ENCODE measurements at regions not wholly inside any gene's neighbourhood (a gene's known extent, or its start where the extent isn't known, plus 50 kb on each side); places are given as distances from the start of the nearest gene placed in this dataset.

DNA sequence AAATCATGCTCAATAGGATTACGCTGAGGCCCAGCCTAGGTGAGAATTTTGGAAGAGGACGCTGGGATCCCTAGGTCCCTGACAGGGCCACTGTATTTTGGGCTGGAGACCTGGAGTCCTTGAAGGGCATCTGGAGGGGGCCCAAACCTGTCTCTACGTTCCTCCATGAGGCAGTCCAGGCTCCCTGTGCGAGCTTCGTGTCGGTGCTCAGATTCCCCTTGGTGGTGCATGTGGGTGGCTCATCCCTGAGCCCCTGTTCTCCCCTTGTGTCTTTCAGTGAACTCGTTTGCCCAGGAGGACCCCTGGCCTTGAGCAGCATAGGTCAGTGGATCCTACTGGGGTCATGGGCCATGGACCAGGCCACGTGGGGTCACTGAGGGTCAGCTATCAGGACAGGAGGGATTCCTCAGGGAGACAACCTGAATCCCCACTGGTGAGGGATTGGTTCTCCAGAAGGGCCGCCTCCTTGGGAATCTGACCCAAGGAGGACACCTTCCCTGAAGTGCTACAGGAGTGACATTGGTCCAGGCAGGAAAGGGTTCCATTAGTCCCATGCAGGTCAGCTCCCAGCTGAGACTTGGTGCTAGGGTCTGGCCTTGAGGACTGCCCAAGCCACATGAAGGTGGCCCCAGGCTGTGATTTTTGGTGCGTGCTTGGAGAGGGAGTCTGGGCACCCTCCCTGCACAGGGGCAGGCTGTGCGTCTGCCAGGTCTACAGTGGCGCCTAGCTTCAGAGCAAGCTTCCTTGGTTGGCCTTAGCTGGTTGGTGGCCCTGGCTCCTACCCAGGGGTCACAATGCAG lies 229.8 kb downstream of the SNRPN start:
- TF ChIP-seq, protein P1, sequence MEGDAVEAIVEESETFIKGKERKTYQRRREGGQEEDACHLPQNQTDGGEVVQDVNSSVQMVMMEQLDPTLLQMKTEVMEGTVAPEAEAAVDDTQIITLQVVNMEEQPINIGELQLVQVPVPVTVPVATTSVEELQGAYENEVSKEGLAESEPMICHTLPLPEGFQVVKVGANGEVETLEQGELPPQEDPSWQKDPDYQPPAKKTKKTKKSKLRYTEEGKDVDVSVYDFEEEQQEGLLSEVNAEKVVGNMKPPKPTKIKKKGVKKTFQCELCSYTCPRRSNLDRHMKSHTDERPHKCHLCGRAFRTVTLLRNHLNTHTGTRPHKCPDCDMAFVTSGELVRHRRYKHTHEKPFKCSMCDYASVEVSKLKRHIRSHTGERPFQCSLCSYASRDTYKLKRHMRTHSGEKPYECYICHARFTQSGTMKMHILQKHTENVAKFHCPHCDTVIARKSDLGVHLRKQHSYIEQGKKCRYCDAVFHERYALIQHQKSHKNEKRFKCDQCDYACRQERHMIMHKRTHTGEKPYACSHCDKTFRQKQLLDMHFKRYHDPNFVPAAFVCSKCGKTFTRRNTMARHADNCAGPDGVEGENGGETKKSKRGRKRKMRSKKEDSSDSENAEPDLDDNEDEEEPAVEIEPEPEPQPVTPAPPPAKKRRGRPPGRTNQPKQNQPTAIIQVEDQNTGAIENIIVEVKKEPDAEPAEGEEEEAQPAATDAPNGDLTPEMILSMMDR (conservative IDR thresholded peaks at IDR 0.05; ENCODE audit: low read length), result no peak
- H3K4me3 ChIP-seq (ENCODE audit: low read length), result no peak overlapping the region
- DNase-seq (ENCODE audit: low read depth), result no peak

DNA sequence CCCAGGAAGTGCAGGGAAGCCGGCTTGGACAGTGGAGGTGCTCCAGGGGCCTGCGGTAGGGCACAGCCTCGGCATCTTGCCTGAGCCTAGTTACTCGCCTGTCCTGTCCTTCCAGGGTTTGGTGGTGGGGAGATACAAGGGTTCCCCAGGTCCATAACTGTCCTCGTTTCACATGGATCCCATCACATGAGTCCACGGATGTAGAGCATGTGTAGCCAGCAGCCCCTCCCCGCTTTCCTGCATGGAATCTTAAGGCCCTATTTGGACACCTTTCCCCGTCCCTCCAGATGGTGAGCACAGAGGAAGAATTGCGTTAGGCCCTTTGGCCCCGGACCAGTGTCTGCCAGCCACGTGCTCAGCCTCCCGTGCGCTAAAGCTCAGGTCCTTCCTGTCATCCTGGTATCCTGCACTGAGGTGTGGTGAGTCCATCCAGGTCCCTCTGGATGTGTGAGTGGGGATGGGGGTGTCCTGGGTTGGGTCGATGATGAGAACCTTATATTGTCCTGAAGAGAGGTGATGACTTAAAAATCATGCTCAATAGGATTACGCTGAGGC lies 230.4 kb downstream of the SNRPN start:
- no peak overlapping the region for H3K4me3 ChIP-seq (ENCODE audit: low read length)
- no peak for DNase-seq (ENCODE audit: low read depth)
- TF ChIP-seq, protein P1 (conservative IDR thresholded peaks at IDR 0.05; ENCODE audit: low read length), result no peak

DNA sequence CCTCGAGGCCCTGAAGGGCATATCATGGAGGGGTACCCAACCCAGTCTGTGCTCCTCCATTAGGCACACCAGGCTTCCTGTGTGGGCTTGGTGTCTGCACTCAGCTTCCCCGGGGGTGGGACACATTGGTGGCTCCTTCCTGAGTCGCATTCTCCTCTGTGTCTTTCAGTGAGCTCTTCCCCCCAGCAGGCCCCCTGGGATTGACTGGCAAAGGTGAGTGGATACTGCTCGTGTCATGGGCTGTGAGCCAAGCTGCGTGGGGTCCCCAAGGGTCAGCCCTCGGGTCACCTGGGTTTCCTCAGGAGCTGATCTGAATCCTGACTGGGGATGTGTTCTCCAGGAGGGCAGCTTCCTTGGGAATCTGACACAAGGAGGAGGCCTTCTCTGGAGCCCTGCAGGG lies 231.0 kb downstream of the SNRPN start:
- H3K4me3 ChIP-seq (ENCODE audit: low read length), result no peak overlapping the region
- TF ChIP-seq, protein P1 (conservative IDR thresholded peaks at IDR 0.05; ENCODE audit: low read length), result no peak
- DNase-seq (ENCODE audit: low read depth), result no peak

DNA sequence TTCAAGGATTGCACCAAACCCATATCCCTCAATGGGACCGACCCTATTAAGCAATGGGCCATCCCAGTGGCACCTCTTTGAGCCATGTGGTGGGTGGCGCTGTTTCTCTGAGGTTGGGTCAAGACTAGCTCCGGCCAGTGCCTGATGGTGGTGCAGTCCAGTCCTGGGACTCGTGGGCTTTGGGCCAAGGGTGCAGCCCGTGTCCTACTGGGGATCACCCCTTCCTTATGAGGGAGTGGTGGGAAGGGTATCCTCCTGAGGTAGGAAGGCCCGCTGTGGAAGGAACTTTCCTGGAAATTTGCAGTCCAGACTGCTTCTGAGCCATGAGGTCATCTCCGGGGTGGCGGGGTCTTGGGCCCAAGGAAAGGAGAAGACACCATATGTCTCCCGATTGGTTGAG lies 231.6 kb downstream of the SNRPN start:
- DNase-seq (ENCODE audit: low read depth), result no peak
- H3K4me3 ChIP-seq (ENCODE audit: low read length), result no peak overlapping the region
- TF ChIP-seq, protein P1 (conservative IDR thresholded peaks at IDR 0.05; ENCODE audit: low read length), result no peak

DNA sequence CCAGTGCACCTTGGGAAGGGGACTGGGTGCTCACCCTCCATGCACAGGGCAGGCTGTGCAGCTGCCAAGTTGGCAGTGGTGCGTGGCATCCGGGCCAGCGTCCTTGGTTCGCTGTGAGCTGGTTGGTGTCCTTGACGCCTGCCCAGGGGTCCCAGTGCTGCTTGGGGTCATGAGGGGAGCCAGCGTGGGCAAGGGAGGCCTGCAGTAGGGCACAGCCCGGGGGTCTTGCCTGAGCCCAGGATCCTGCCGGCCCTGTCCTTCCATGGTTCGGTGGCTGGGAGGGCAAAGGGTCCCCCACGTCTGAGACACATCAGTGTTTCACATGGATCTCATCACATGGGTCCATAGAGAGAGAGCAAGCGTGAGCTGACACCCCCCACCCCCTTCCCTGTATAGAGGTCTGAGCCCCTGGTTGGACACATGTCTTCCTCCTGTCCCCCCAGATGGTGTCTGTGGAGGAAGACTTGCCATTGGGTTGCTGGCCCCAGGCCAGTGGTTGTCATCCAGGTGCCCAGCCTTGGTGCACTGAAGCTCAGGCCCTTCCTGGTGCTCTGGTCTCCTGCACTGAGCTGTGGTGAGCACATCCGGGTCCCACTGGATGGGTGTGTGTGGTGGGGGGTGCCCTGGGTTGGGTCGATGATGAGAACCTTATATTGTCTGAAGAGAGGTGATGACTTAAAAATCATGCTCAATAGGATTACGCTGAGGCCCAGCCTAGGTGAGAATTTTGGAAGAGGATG lies 232.3 kb downstream of the SNRPN start:
- TF ChIP-seq, protein P1 (conservative IDR thresholded peaks at IDR 0.05; ENCODE audit: low read length), result no peak
- DNase-seq (ENCODE audit: low read depth), result no peak

DNA sequence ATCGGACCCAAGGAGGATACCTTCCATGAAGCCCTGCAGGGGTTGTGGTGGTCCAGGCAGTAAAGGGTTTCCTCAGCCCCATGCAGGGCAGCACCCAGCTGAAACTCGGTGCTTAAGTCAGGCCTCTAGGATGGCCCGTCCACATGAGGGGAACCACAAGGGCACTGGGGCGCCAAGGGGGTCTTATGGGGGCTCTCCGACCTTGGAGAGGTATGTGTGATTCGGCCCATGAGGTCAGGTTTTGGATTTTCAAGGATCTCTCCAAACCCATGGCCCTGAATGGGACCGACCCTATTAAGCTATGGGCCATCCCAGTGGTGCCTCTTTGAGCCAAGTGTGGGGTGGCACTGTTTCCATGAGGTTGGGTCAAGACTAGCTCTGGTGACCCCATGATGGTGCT lies 233.3 kb downstream of the SNRPN start:
- H3K4me3 ChIP-seq (ENCODE audit: low read length), result no peak overlapping the region
- DNase-seq (ENCODE audit: low read depth), result no peak
- TF ChIP-seq, protein P1 (conservative IDR thresholded peaks at IDR 0.05; ENCODE audit: low read length), result no peak

More for the DNA sequence above, 232.3 kb downstream of the SNRPN start:
- H3K4me3 ChIP-seq (ENCODE audit: low read length), result no peak overlapping the region
